Esophagus mucosa (tissue), 1 donor: ENCODE measurements at regions not wholly inside any gene's neighbourhood (a gene's known extent, or its start where the extent isn't known, plus 50 kb on each side); places are given as distances from the start of the nearest gene placed in this dataset.
A peak's percentile ranks its signal among the peaks of the same experiment; 100 is the strongest.
"Not testable (repeated sequence)": the region's sequence is repeated elsewhere in the genome, so short reads cannot be mapped to it uniquely, and the experiment has no call there.

Experiments
- ATAC-seq: fragments of 200-7000 bp; cut with Tn5 transposase; one replicate; pipeline ENCODE4 v1.9.1; 2020
- donor health status: DM: yes; HTN: yes; CAD: no.

GRCh38 chr18:44343570-44343969 is 337.1 kb upstream of the SETBP1 start:
- no peak for ATAC-seq

- ATAC-seq: no peak
These were observed 324.0 kb upstream of the SETBP1 start for GRCh38 chr18:44356566-44357157.

GRCh38 chr18:44358402-44358801 is 322.3 kb upstream of the SETBP1 start:
- no peak for ATAC-seq

- ATAC-seq: not testable (repeated sequence)
These were observed 320.9 kb upstream of the SETBP1 start for GRCh38 chr18:44359741-44360140.

GRCh38 chr18:44362213-44362612 is 318.5 kb upstream of the SETBP1 start:
- not testable (repeated sequence) for ATAC-seq

- no peak for ATAC-seq
These were observed 309.8 kb upstream of the SETBP1 start for GRCh38 chr18:44370861-44371260.

GRCh38 chr18:44374966-44375365 is 305.7 kb upstream of the SETBP1 start:
- no peak for ATAC-seq

GRCh38 chr18:44386401-44386800 is 294.3 kb upstream of the SETBP1 start:
- ATAC-seq: no peak

- no peak for ATAC-seq
These were observed 292.4 kb upstream of the SETBP1 start for GRCh38 chr18:44388329-44388728.

GRCh38 chr18:44392933-44393332 is 287.8 kb upstream of the SETBP1 start:
- ATAC-seq: no peak

GRCh38 chr18:44393406-44393805 is 287.3 kb upstream of the SETBP1 start:
- ATAC-seq: no peak

- no peak for ATAC-seq
These were observed 284.1 kb upstream of the SETBP1 start for GRCh38 chr18:44396550-44396949.

- no peak for ATAC-seq
These were observed 271.6 kb upstream of the SETBP1 start for GRCh38 chr18:44409071-44409470.

- ATAC-seq: peak; percentile 97
These were observed 271.2 kb upstream of the SETBP1 start for GRCh38 chr18:44409515-44409914.

GRCh38 chr18:44410740-44411139 is 269.9 kb upstream of the SETBP1 start:
- ATAC-seq: no peak

- ATAC-seq: peak; percentile 80
These were observed 269.3 kb upstream of the SETBP1 start for GRCh38 chr18:44411262-44411905.

- ATAC-seq: peak; percentile 26
These were observed 268.7 kb upstream of the SETBP1 start for GRCh38 chr18:44411976-44412375.

GRCh38 chr18:44423814-44424644 is 256.7 kb upstream of the SETBP1 start:
- ATAC-seq: no peak

- ATAC-seq: no peak
These were observed 256.0 kb upstream of the SETBP1 start for GRCh38 chr18:44424645-44425035.

- ATAC-seq: no peak
These were observed 255.5 kb upstream of the SETBP1 start for GRCh38 chr18:44425161-44425560.

- ATAC-seq: no peak
These were observed 243.1 kb upstream of the SETBP1 start for GRCh38 chr18:44437603-44438002.

GRCh38 chr18:44450226-44450625 is 230.5 kb upstream of the SETBP1 start:
- ATAC-seq: no peak

GRCh38 chr18:44452346-44452745 is 228.3 kb upstream of the SETBP1 start:
- ATAC-seq: no peak

GRCh38 chr18:44453505-44453904 is 227.2 kb upstream of the SETBP1 start:
- ATAC-seq: no peak
